WTC11 (cell line): ENCODE measurements at regions not wholly inside any gene's neighbourhood (a gene's known extent, or its start where the extent isn't known, plus 50 kb on each side); places are given as distances from the start of the nearest gene placed in this dataset.

Experiments used
- ATAC-seq: fragments of 200-7000 bp; cut with Tn5 transposase; 2 replicates; pipeline ENCODE4 v1.10.0; 2021; ENCODE audit warnings: mild to moderate bottlenecking, moderate library complexity
- CTCF ChIA-PET: fragments of 300-600 bp; sonication (Branson Sonifier 250); formaldehyde crosslinking; loops from one replicate; lab custom pipeline; 2021; ENCODE audit warnings: antibody characterized with exemption; lab: Charles Lee
- POLR2A ChIA-PET: fragments of 350-600 bp; sonication (Branson Sonifier 250); formaldehyde crosslinking; loops from one replicate; lab custom pipeline; 2021; ENCODE audit warnings: antibody characterized with exemption; lab: Charles Lee
- DNase-seq: peaks from one replicate; pipeline ENCODE4 v3.0.0; 2021; ENCODE audit warnings: low spot score
- H3K27ac Mint-ChIP-seq: 2 replicates; pipeline ENCODE4 v1.8.0; 2021; ENCODE audit warnings: mixed read lengths
- H3K27me3 Mint-ChIP-seq: 2 replicates; pipeline ENCODE4 v1.8.0; 2021; ENCODE audit warnings: low read depth, mild to moderate bottlenecking, moderate library complexity, mixed read lengths
- H3K36me3 Mint-ChIP-seq: 2 replicates; pipeline ENCODE4 v1.8.0; 2021; ENCODE audit warnings: mixed read lengths
- H3K4me1 Mint-ChIP-seq: 2 replicates; pipeline ENCODE4 v1.8.0; 2022; ENCODE audit warnings: mixed read lengths
- H3K4me3 Mint-ChIP-seq: 2 replicates; pipeline ENCODE4 v1.8.0; 2021; ENCODE audit warnings: mild to moderate bottlenecking, moderate library complexity, mixed read lengths
- H3K9me3 Mint-ChIP-seq: 2 replicates; pipeline ENCODE4 v1.8.0; 2021; ENCODE audit warnings: mixed read lengths
- CBFB ChIP-seq: sonication (generic); formaldehyde crosslinking; IDR thresholded peaks from 2 replicates; pipeline ENCODE4 v1.8.1; 2022; ENCODE audit warnings: mild to moderate bottlenecking, low read depth, missing genetic modification reagents
- ETV6 ChIP-seq: sonication (generic); formaldehyde crosslinking; IDR thresholded peaks from 2 replicates; pipeline ENCODE4 v1.8.1; 2022; ENCODE audit warnings: mild to moderate bottlenecking, missing genetic modification reagents
- FOXK1 ChIP-seq: sonication (generic); formaldehyde crosslinking; IDR thresholded peaks from 2 replicates; pipeline ENCODE4 v1.8.0; 2022; ENCODE audit warnings: mild to moderate bottlenecking, moderate library complexity, missing genetic modification reagents
- GRHL2 ChIP-seq: fragments of 250-450 bp; sonication (Bioruptor Pico); IDR thresholded peaks from 2 replicates; pipeline ENCODE4 v1.8.0; 2022; ENCODE audit warnings: mild to moderate bottlenecking, moderate library complexity; ENCODE audit not compliant: insufficient replicate concordance, severe bottlenecking
- JAZF1 ChIP-seq: fragments of 250-450 bp; sonication (Bioruptor Pico); IDR thresholded peaks from 2 replicates; pipeline ENCODE4 v1.9.0; 2021; ENCODE audit warnings: moderate library complexity, mild to moderate bottlenecking, inconsistent platforms
- NFE2L1 ChIP-seq: sonication (generic); formaldehyde crosslinking; IDR thresholded peaks from 2 replicates; pipeline ENCODE4 v1.8.1; 2023; ENCODE audit warnings: missing genetic modification reagents
- NR2C2 ChIP-seq: sonication (generic); formaldehyde crosslinking; IDR thresholded peaks from 2 replicates; pipeline ENCODE4 v1.8.0; 2022; ENCODE audit warnings: mild to moderate bottlenecking, missing genetic modification reagents
- ZNF263 ChIP-seq: sonication (generic); formaldehyde crosslinking; IDR thresholded peaks from 2 replicates; pipeline ENCODE4 v1.8.1; 2022; ENCODE audit warnings: low read depth, mild to moderate bottlenecking, moderate library complexity, missing genetic modification reagents
- TF ChIP-seq, protein P1 (sequence below): sonication (generic); formaldehyde crosslinking; IDR thresholded peaks from 2 replicates; pipeline ENCODE4 v1.8.0; 2022; ENCODE audit warnings: mild to moderate bottlenecking, missing genetic modification reagents
- TF ChIP-seq, protein P2 (sequence below): sonication (generic); formaldehyde crosslinking; IDR thresholded peaks from 2 replicates; pipeline ENCODE4 v1.8.1; 2023; ENCODE audit warnings: mild to moderate bottlenecking, missing genetic modification reagents
- TF ChIP-seq, protein P3 (sequence below): sonication (generic); formaldehyde crosslinking; IDR thresholded peaks from 2 replicates; pipeline ENCODE4 v1.8.0; 2023; ENCODE audit warnings: missing genetic modification reagents, mild to moderate bottlenecking, borderline replicate concordance
- TF ChIP-seq, protein P4 (sequence below): sonication (generic); formaldehyde crosslinking; IDR thresholded peaks from 2 replicates; pipeline ENCODE4 v1.8.0; 2022; ENCODE audit warnings: mild to moderate bottlenecking, missing genetic modification reagents
- TF ChIP-seq, protein P5 (sequence below): fragments of 250-450 bp; sonication (Bioruptor Pico); IDR thresholded peaks from 2 replicates; pipeline ENCODE4 v1.9.0; 2021; ENCODE audit warnings: moderate library complexity, mild to moderate bottlenecking, inconsistent platforms, borderline replicate concordance
- TF ChIP-seq, protein P6 (sequence below): sonication (generic); formaldehyde crosslinking; IDR thresholded peaks from 2 replicates; pipeline ENCODE4 v1.8.1; 2022; ENCODE audit warnings: low read depth, mild to moderate bottlenecking, moderate library complexity, missing genetic modification reagents, borderline replicate concordance
- TF ChIP-seq, protein P7 (sequence below): sonication (generic); formaldehyde crosslinking; IDR thresholded peaks from 2 replicates; pipeline ENCODE4 v1.8.1; 2022; ENCODE audit warnings: low read depth, missing genetic modification reagents, borderline replicate concordance
- TF ChIP-seq, protein P8 (sequence below): sonication (generic); formaldehyde crosslinking; IDR thresholded peaks from 2 replicates; pipeline ENCODE4 v1.8.0; 2022; ENCODE audit warnings: mild to moderate bottlenecking, missing genetic modification reagents

DNA sequence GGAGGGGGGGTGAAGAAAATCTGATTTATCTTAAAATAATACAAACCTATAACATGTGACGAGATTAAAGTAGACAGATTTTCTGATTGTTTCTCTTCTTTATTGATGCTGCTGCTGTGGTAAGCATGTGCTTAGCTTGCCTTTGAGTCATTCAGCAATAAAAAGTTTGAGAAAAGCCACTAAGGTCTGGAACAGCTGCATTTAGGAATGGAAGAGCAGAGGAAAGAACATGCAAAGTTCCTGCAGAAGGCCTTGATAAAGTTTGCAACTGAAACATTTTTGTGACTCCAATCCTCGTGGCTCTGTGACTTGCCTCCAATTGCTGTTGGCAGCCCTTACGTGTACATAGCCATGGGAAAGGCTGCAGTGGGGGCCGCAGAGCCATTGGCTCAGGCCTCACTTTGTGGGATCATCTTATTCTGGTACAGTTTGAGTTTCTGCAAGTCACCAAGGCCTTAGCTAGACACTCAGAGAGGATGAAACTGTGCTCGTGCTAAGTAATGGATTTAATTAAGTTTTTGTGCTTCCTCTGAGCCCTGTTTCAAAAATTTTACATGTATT is 370.2 kb downstream of the AASDHPPT start:
- DNase-seq (no peak), ATAC-seq (no peak)
- H3K27me3 Mint-ChIP-seq: no peaks in the 10 kb centered on the region
- H3K9me3 Mint-ChIP-seq: peaks cover 5% of the 10 kb centered on the region; the same call in 1 of the 2 replicates
- POLR2A ChIA-PET: no interaction called here
- TF ChIP-seq, protein P1, sequence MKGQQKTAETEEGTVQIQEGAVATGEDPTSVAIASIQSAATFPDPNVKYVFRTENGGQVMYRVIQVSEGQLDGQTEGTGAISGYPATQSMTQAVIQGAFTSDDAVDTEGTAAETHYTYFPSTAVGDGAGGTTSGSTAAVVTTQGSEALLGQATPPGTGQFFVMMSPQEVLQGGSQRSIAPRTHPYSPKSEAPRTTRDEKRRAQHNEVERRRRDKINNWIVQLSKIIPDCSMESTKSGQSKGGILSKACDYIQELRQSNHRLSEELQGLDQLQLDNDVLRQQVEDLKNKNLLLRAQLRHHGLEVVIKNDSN (CRISPR knock-in tag): no peak
- TF ChIP-seq NFE2L1 (no peak), CBFB (CRISPR knock-in tag) (no peak), ETV6 (CRISPR knock-in tag) (no peak), JAZF1 (CRISPR knock-in tag) (no peak)
- TF ChIP-seq, protein P2, sequence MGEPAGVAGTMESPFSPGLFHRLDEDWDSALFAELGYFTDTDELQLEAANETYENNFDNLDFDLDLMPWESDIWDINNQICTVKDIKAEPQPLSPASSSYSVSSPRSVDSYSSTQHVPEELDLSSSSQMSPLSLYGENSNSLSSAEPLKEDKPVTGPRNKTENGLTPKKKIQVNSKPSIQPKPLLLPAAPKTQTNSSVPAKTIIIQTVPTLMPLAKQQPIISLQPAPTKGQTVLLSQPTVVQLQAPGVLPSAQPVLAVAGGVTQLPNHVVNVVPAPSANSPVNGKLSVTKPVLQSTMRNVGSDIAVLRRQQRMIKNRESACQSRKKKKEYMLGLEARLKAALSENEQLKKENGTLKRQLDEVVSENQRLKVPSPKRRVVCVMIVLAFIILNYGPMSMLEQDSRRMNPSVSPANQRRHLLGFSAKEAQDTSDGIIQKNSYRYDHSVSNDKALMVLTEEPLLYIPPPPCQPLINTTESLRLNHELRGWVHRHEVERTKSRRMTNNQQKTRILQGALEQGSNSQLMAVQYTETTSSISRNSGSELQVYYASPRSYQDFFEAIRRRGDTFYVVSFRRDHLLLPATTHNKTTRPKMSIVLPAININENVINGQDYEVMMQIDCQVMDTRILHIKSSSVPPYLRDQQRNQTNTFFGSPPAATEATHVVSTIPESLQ (CRISPR knock-in tag): no peak
- TF ChIP-seq, protein P3, sequence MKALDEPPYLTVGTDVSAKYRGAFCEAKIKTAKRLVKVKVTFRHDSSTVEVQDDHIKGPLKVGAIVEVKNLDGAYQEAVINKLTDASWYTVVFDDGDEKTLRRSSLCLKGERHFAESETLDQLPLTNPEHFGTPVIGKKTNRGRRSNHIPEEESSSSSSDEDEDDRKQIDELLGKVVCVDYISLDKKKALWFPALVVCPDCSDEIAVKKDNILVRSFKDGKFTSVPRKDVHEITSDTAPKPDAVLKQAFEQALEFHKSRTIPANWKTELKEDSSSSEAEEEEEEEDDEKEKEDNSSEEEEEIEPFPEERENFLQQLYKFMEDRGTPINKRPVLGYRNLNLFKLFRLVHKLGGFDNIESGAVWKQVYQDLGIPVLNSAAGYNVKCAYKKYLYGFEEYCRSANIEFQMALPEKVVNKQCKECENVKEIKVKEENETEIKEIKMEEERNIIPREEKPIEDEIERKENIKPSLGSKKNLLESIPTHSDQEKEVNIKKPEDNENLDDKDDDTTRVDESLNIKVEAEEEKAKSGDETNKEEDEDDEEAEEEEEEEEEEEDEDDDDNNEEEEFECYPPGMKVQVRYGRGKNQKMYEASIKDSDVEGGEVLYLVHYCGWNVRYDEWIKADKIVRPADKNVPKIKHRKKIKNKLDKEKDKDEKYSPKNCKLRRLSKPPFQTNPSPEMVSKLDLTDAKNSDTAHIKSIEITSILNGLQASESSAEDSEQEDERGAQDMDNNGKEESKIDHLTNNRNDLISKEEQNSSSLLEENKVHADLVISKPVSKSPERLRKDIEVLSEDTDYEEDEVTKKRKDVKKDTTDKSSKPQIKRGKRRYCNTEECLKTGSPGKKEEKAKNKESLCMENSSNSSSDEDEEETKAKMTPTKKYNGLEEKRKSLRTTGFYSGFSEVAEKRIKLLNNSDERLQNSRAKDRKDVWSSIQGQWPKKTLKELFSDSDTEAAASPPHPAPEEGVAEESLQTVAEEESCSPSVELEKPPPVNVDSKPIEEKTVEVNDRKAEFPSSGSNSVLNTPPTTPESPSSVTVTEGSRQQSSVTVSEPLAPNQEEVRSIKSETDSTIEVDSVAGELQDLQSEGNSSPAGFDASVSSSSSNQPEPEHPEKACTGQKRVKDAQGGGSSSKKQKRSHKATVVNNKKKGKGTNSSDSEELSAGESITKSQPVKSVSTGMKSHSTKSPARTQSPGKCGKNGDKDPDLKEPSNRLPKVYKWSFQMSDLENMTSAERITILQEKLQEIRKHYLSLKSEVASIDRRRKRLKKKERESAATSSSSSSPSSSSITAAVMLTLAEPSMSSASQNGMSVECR: no peak
- TF ChIP-seq, protein P4, sequence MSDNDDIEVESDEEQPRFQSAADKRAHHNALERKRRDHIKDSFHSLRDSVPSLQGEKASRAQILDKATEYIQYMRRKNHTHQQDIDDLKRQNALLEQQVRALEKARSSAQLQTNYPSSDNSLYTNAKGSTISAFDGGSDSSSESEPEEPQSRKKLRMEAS (CRISPR knock-in tag): no peak
- no peak overlapping the region for H3K27ac Mint-ChIP-seq
- H3K36me3 Mint-ChIP-seq: no peaks in the 10 kb centered on the region
- no peak overlapping the region for H3K4me3 Mint-ChIP-seq
- CTCF ChIA-PET: no interaction called here
- H3K4me1 Mint-ChIP-seq: peaks cover 8% of the 10 kb centered on the region

DNA sequence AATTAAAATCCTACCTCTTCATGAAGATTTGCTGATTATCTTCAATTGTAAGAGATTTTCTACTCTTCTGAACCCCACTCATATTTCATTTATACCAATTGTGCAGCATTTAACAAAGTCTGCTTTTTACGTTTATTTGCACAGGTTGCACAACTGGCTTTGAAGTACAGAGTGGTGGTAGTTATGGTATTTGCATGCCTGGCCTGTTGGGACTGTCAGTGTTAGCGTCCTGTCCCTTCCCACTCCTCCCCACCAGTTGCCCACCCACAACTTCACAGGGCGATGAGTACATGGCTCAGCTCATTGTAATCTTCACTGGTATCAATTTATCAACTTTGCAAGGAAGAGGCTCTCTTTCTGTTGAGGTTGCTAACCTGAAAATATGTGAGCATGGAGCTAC is 372.3 kb downstream of the AASDHPPT start:
- CTCF ChIA-PET: interaction anchor here (0.7 kb wide), 1 partner anchor 139 kb away, joined by 3 read pairs; no protein-coding TSS in a partner anchor
- ATAC-seq: no peak
- TF ChIP-seq NFE2L1: no peak
- TF ChIP-seq, protein P5, sequence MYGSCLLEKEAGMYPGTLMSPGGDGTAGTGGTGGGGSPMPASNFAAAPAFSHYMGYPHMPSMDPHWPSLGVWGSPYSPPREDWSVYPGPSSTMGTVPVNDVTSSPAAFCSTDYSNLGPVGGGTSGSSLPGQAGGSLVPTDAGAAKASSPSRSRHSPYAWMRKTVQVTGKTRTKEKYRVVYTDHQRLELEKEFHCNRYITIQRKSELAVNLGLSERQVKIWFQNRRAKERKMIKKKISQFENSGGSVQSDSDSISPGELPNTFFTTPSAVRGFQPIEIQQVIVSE (CRISPR knock-in tag): no peak
- TF ChIP-seq ETV6 (CRISPR knock-in tag): no peak

DNA sequence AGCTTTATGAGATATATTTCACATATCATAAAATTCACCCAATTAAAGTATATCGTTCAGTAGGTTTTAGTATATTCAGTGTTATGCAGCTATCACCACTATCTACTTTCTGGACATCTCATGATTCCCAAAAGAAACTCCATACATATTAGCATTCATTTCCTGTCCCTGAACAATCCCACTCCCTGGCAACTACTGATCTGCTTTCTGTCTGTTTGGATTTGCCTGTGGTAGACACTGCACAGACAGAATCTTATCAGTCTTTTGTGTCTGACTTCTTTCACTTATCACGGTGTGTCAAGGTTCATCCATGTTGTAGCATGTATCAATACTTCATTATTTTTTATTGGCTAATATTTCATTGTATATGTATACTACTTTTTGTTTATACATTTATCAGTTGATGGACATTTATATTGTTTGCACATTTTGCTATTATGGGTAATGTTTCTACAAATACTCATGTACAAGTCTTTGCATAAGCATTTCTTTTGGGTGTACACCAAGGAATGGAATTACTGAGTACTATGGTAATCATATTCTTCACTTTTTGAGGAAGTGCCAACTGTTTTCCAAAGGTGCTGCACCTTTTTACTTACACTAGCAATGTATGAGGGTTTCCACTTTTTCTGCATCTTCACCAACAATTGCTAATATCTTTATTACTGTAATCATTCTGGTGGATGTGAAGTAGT is 373.9 kb downstream of the AASDHPPT start:
- H3K27me3 Mint-ChIP-seq: no peaks in the 10 kb centered on the region
- ATAC-seq (no peak), DNase-seq (no peak)
- POLR2A ChIA-PET: no interaction called here
- no peak overlapping the region for H3K27ac Mint-ChIP-seq
- H3K4me3 Mint-ChIP-seq: no peak overlapping the region
- no peaks in the 10 kb centered on the region; the same call in 1 of the 2 replicates for H3K36me3 Mint-ChIP-seq
- CTCF ChIA-PET: no interaction called here
- peaks cover 12% of the 10 kb centered on the region; the same call in 1 of the 2 replicates for H3K9me3 Mint-ChIP-seq
- peaks cover 15% of the 10 kb centered on the region for H3K4me1 Mint-ChIP-seq
- TF ChIP-seq JAZF1 (CRISPR knock-in tag) (no peak), ZNF263 (CRISPR knock-in tag) (no peak), GRHL2 (CRISPR knock-in tag) (no peak), FOXK1 (no peak), NR2C2 (CRISPR knock-in tag) (no peak)
- TF ChIP-seq, protein P6, sequence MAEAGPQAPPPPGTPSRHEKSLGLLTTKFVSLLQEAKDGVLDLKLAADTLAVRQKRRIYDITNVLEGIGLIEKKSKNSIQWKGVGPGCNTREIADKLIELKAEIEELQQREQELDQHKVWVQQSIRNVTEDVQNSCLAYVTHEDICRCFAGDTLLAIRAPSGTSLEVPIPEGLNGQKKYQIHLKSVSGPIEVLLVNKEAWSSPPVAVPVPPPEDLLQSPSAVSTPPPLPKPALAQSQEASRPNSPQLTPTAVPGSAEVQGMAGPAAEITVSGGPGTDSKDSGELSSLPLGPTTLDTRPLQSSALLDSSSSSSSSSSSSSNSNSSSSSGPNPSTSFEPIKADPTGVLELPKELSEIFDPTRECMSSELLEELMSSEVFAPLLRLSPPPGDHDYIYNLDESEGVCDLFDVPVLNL: no peak
- TF ChIP-seq, protein P7, sequence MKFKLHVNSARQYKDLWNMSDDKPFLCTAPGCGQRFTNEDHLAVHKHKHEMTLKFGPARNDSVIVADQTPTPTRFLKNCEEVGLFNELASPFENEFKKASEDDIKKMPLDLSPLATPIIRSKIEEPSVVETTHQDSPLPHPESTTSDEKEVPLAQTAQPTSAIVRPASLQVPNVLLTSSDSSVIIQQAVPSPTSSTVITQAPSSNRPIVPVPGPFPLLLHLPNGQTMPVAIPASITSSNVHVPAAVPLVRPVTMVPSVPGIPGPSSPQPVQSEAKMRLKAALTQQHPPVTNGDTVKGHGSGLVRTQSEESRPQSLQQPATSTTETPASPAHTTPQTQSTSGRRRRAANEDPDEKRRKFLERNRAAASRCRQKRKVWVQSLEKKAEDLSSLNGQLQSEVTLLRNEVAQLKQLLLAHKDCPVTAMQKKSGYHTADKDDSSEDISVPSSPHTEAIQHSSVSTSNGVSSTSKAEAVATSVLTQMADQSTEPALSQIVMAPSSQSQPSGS (CRISPR knock-in tag): no peak
- TF ChIP-seq, protein P8, sequence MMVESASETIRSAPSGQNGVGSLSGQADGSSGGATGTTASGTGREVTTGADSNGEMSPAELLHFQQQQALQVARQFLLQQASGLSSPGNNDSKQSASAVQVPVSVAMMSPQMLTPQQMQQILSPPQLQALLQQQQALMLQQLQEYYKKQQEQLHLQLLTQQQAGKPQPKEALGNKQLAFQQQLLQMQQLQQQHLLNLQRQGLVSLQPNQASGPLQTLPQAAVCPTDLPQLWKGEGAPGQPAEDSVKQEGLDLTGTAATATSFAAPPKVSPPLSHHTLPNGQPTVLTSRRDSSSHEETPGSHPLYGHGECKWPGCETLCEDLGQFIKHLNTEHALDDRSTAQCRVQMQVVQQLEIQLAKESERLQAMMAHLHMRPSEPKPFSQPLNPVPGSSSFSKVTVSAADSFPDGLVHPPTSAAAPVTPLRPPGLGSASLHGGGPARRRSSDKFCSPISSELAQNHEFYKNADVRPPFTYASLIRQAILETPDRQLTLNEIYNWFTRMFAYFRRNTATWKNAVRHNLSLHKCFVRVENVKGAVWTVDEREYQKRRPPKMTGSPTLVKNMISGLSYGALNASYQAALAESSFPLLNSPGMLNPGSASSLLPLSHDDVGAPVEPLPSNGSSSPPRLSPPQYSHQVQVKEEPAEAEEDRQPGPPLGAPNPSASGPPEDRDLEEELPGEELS (CRISPR knock-in tag): no peak

More for the DNA sequence above, 372.3 kb downstream of the AASDHPPT start:
- no peaks in the 10 kb centered on the region for H3K27me3 Mint-ChIP-seq
- DNase-seq: no peak
- H3K4me3 Mint-ChIP-seq: no peak overlapping the region
- peaks cover 12% of the 10 kb centered on the region; the same call in 1 of the 2 replicates for H3K9me3 Mint-ChIP-seq
- H3K36me3 Mint-ChIP-seq: no peaks in the 10 kb centered on the region; the same call in 1 of the 2 replicates
- H3K4me1 Mint-ChIP-seq: peaks cover 8% of the 10 kb centered on the region
- no peak overlapping the region for H3K27ac Mint-ChIP-seq
- POLR2A ChIA-PET: interaction anchor here (0.6 kb wide), 1 partner anchor 1208 kb away, joined by 3 read pairs; no protein-coding TSS in a partner anchor
